H9 (cell line): ENCODE measurements at regions not wholly inside any gene's neighbourhood (a gene's known extent, or its start where the extent isn't known, plus 50 kb on each side); places are given as distances from the start of the nearest gene placed in this dataset.

Experiments used
- DNase-seq: peaks from one replicate; pipeline ENCODE4 v3.0.0-alpha.2; 2017
- H2AFZ ChIP-seq: one replicate; pipeline ENCODE4 v1.6.1; 2013; ENCODE audit warnings: mild to moderate bottlenecking, low read length, control low read depth, moderate library complexity
- H2AK5ac ChIP-seq: 2 replicates; pipeline ENCODE4 v1.6.1; 2013; ENCODE audit warnings: low read length, control low read depth, mixed read lengths; ENCODE audit not compliant: insufficient read length
- H2BK120ac ChIP-seq: one replicate; pipeline ENCODE4 v1.6.1; 2013; ENCODE audit warnings: low read depth, mild to moderate bottlenecking, low read length, control low read depth, inconsistent platforms; ENCODE audit not compliant: poor library complexity, severe bottlenecking
- H2BK12ac ChIP-seq: 2 replicates; pipeline ENCODE4 v1.6.1; 2013; ENCODE audit warnings: low read length, control low read depth, mixed read lengths, low read depth; ENCODE audit not compliant: insufficient read length
- H2BK15ac ChIP-seq: 2 replicates; pipeline ENCODE4 v1.6.1; 2013; ENCODE audit warnings: low read depth, low read length, control low read depth
- H2BK20ac ChIP-seq: one replicate; pipeline ENCODE4 v1.6.1; 2013; ENCODE audit warnings: low read depth, mild to moderate bottlenecking, low read length, control low read depth, inconsistent platforms; ENCODE audit not compliant: poor library complexity, severe bottlenecking
- H2BK5ac ChIP-seq: 2 replicates; pipeline ENCODE4 v1.6.1; 2013; ENCODE audit warnings: low read length, control low read depth, mixed read lengths; ENCODE audit not compliant: insufficient read length
- H3K14ac ChIP-seq: 2 replicates; pipeline ENCODE4 v1.6.1; 2013; ENCODE audit warnings: low read length, control low read depth; ENCODE audit not compliant: insufficient read depth
- H3K18ac ChIP-seq: 2 replicates; pipeline ENCODE4 v1.6.1; 2013; ENCODE audit warnings: low read depth, mild to moderate bottlenecking, mixed read lengths, low read length, control low read depth; ENCODE audit not compliant: insufficient read length
- H3K23ac ChIP-seq: 2 replicates; pipeline ENCODE4 v1.6.1; 2013; ENCODE audit warnings: low read length, control low read depth, mixed read lengths, low read depth; ENCODE audit not compliant: insufficient read length
- H3K23me2 ChIP-seq: 2 replicates; pipeline ENCODE4 v1.6.1; 2013; ENCODE audit warnings: low read depth, mild to moderate bottlenecking, mixed read lengths, low read length, control low read depth; ENCODE audit not compliant: insufficient read length, poor library complexity, severe bottlenecking
- H3K27ac ChIP-seq: 2 replicates; pipeline ENCODE4 v1.5.1; 2013; ENCODE audit warnings: low read length, control low read depth, mixed read lengths, low read depth; ENCODE audit not compliant: insufficient read length
- H3K27me3 ChIP-seq: 2 replicates; pipeline ENCODE4 v1.6.1; 2013; ENCODE audit warnings: low read length, control low read depth, inconsistent platforms; ENCODE audit not compliant: insufficient read depth
- H3K4ac ChIP-seq: 2 replicates; pipeline ENCODE4 v1.6.1; 2013; ENCODE audit warnings: low read depth, mild to moderate bottlenecking, control low read depth, inconsistent platforms, low read length, moderate library complexity
- H3K4me1 ChIP-seq: 2 replicates; pipeline ENCODE4 v1.6.1; 2013; ENCODE audit warnings: low read length, control low read depth, inconsistent platforms; ENCODE audit not compliant: insufficient read depth
- H3K4me2 ChIP-seq: 2 replicates; pipeline ENCODE4 v1.6.1; 2013; ENCODE audit warnings: low read length, control low read depth, mixed read lengths; ENCODE audit not compliant: insufficient read length, insufficient read depth
- H3K56ac ChIP-seq: 2 replicates; pipeline ENCODE4 v1.6.1; 2013; ENCODE audit warnings: low read depth, mild to moderate bottlenecking, mixed read lengths, low read length, control low read depth; ENCODE audit not compliant: insufficient read length
- H3K79me1 ChIP-seq: 2 replicates; pipeline ENCODE4 v1.6.1; 2013; ENCODE audit warnings: low read depth, mild to moderate bottlenecking, moderate library complexity, low read length, control low read depth, inconsistent platforms; ENCODE audit not compliant: insufficient read depth, poor library complexity, severe bottlenecking
- H3K79me2 ChIP-seq: 2 replicates; pipeline ENCODE4 v1.6.1; 2013; ENCODE audit warnings: low read length, control low read depth, inconsistent platforms; ENCODE audit not compliant: insufficient read depth
- H3K9ac ChIP-seq: 2 replicates; pipeline ENCODE4 v1.6.1; 2013; ENCODE audit warnings: low read length, control low read depth, mixed read lengths; ENCODE audit not compliant: insufficient read length; ENCODE audit errors: extremely low read depth
- H3K9me3 ChIP-seq: one replicate; pipeline ENCODE4 v1.6.1; 2013; ENCODE audit warnings: low read depth, low read length, inconsistent platforms; ENCODE audit not compliant: control insufficient read depth
- H3T11ph ChIP-seq: one replicate; pipeline ENCODE4 v1.6.1; 2013; ENCODE audit warnings: mild to moderate bottlenecking, low read length, control low read depth, inconsistent platforms
- H4K20me1 ChIP-seq: one replicate; pipeline ENCODE4 v1.6.1; 2013; ENCODE audit not compliant: control insufficient read depth, insufficient read length, insufficient read depth
- H4K5ac ChIP-seq: 2 replicates; pipeline ENCODE4 v1.6.1; 2013; ENCODE audit warnings: low read depth, mild to moderate bottlenecking, mixed read lengths, low read length, control low read depth; ENCODE audit not compliant: insufficient read length
- H4K8ac ChIP-seq: replicated peaks from 2 replicates; pipeline ENCODE4 v1.6.1; 2013; ENCODE audit warnings: low read length, control low read depth, mixed read lengths, low read depth; ENCODE audit not compliant: insufficient read length
- H4K91ac ChIP-seq: 2 replicates; pipeline ENCODE4 v1.6.1; 2013; ENCODE audit warnings: low read depth, mild to moderate bottlenecking, moderate library complexity, mixed read lengths, low read length, control low read depth; ENCODE audit not compliant: insufficient read length
- H3K27ac Mint-ChIP-seq, 3 experiments: 2 replicates in 2 of 3; 3 replicates in 1 of 3; pipeline ENCODE4 v1.8.0; 2020 to 2021; ENCODE audit warnings: mixed read lengths in 3 of 3, mild to moderate bottlenecking in 1 of 3, moderate library complexity in 1 of 3
- H3K27me3 Mint-ChIP-seq: 2 replicates; pipeline ENCODE4 v1.8.0; 2021; ENCODE audit warnings: low read depth, mild to moderate bottlenecking, moderate library complexity, mixed read lengths
- H3K36me3 Mint-ChIP-seq, 3 experiments: 2 replicates in 2 of 3; 3 replicates in 1 of 3; pipeline ENCODE4 v1.8.0; 2020 to 2021; ENCODE audit warnings: low read depth in 3 of 3, mixed read lengths in 3 of 3; ENCODE audit not compliant: insufficient read depth in 1 of 3
- H3K4me1 Mint-ChIP-seq, 2 experiments: 2 replicates each; pipeline ENCODE4 v1.8.0; 2020; ENCODE audit warnings: mixed read lengths in 2 of 2
- H3K4me3 Mint-ChIP-seq, 2 experiments: 2 replicates in 1 of 2; 3 replicates in 1 of 2; pipeline ENCODE4 v1.8.0; 2020 to 2021; ENCODE audit warnings: mild to moderate bottlenecking in 2 of 2, mixed read lengths in 2 of 2, moderate library complexity in 1 of 2
- H3K9me3 Mint-ChIP-seq, 2 experiments: 2 replicates in 1 of 2; 3 replicates in 1 of 2; pipeline ENCODE4 v1.8.0; 2020; ENCODE audit warnings: mild to moderate bottlenecking in 2 of 2, mixed read lengths in 2 of 2, moderate library complexity in 1 of 2
- WGBS: extraction: QIAGEN DNeasy Blood & Tissue Kit; methylation state at CpG from one replicate; pipeline ENCODE4 v1.1.7; 2013; ENCODE audit warnings: missing lambda C conversion rate, low lambda C conversion rate, mixed read lengths; ENCODE audit not compliant: insufficient read length; ENCODE audit errors: extremely low coverage; 5-methylcytosine and 5-hydroxymethylcytosine counted together
- TF ChIP-seq, protein P1 (sequence below): fragments of 200-600 bp; sonication (generic); conservative IDR thresholded peaks from 3 replicates; pipeline ENCODE4 v1.8.0; 2021; ENCODE audit warnings: antibody characterized with exemption, mild to moderate bottlenecking

DNA sequence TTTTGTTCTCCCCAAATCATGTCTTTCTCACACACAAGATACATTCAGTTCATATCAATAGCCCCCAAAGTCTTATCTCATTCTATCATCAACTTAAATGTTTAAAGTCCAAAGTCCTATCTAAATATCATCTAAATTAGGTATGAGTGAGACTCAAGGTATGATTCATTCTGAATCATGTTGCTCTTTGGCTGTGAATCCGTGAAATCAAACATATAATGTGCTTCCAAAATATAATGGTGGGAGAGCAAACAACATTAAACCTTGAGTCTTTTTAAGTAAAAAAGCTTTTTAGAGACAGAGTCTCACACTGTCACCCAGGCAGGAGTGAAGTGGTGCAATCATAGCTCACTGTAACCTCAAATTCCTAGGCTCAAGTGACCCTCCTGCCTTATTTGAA, 139.1 kb downstream of the SAMMSON start:
- TF ChIP-seq, protein P1, sequence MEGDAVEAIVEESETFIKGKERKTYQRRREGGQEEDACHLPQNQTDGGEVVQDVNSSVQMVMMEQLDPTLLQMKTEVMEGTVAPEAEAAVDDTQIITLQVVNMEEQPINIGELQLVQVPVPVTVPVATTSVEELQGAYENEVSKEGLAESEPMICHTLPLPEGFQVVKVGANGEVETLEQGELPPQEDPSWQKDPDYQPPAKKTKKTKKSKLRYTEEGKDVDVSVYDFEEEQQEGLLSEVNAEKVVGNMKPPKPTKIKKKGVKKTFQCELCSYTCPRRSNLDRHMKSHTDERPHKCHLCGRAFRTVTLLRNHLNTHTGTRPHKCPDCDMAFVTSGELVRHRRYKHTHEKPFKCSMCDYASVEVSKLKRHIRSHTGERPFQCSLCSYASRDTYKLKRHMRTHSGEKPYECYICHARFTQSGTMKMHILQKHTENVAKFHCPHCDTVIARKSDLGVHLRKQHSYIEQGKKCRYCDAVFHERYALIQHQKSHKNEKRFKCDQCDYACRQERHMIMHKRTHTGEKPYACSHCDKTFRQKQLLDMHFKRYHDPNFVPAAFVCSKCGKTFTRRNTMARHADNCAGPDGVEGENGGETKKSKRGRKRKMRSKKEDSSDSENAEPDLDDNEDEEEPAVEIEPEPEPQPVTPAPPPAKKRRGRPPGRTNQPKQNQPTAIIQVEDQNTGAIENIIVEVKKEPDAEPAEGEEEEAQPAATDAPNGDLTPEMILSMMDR: no peak
- no peaks in the 10 kb centered on the region for H3K23me2 ChIP-seq
- H2BK15ac ChIP-seq: no peak overlapping the region
- H3K18ac ChIP-seq: no peak overlapping the region
- no peak overlapping the region for H4K8ac ChIP-seq
- no peak overlapping the region for H2BK12ac ChIP-seq
- no peaks in the 10 kb centered on the region for H3K4me1 Mint-ChIP-seq
- no peaks in the 10 kb centered on the region for H3K79me1 ChIP-seq
- no peaks in the 10 kb centered on the region for H3K36me3 Mint-ChIP-seq
- no peak overlapping the region for H2BK20ac ChIP-seq
- H3K27ac ChIP-seq: no peak overlapping the region
- H3K4me1 ChIP-seq: no peaks in the 10 kb centered on the region
- no peak overlapping the region for H3K27ac Mint-ChIP-seq
- no peak overlapping the region for H3K23ac ChIP-seq
- H3K27me3 Mint-ChIP-seq: no peaks in the 10 kb centered on the region
- peaks cover 0 to under 1% of the 10 kb centered on the region in 2 experiments; a peak in 1 of 5 replicates for H3K9me3 Mint-ChIP-seq
- no peak overlapping the region for H2BK120ac ChIP-seq
- WGBS: no CpG with 5 or more reads among the region's 1 CpG
- H2BK5ac ChIP-seq: no peak overlapping the region
- no peaks in the 10 kb centered on the region for H4K20me1 ChIP-seq
- no peak overlapping the region for H2AK5ac ChIP-seq
- H3K56ac ChIP-seq: no peak overlapping the region
- H2AFZ ChIP-seq: no peak overlapping the region
- no peak overlapping the region for H4K5ac ChIP-seq
- no peak for DNase-seq
- H3K27me3 ChIP-seq: no peaks in the 10 kb centered on the region
- no peak overlapping the region for H4K91ac ChIP-seq
- H3K14ac ChIP-seq: no peak overlapping the region
- H3K79me2 ChIP-seq: no peaks in the 10 kb centered on the region
- no peak overlapping the region for H3K4me2 ChIP-seq
- no peaks in the 10 kb centered on the region for H3K9me3 ChIP-seq
- no peak overlapping the region for H3T11ph ChIP-seq
- no peak overlapping the region for H3K4me3 Mint-ChIP-seq
- H3K4ac ChIP-seq: no peak overlapping the region
- no peak overlapping the region for H3K9ac ChIP-seq
